SU-DHL-6 (cell line): ENCODE measurements at regions not wholly inside any gene's neighbourhood (a gene's known extent, or its start where the extent isn't known, plus 50 kb on each side); places are given as distances from the start of the nearest gene placed in this dataset.

Experiments
- CTCF ChIP-seq: fragments of 200-600 bp; sonication (generic); IDR thresholded peaks from one replicate; pipeline ENCODE4 v1.5.1; 2017; ENCODE audit warnings: antibody characterized with exemption, mild to moderate bottlenecking, low read length, moderate library complexity; ENCODE audit not compliant: insufficient read depth, poor library complexity, severe bottlenecking
- EZH2phosphoT487 ChIP-seq: fragments of 200-600 bp; sonication (generic), shearing (Covaris generic); conservative IDR thresholded peaks from 2 replicates; pipeline ENCODE4 v1.6.1; 2018; ENCODE audit warnings: mild to moderate bottlenecking, antibody characterized with exemption, low read length, moderate library complexity, mixed read lengths

GRCh38 chr10:128373071-128373749, 247.0 kb upstream of the MKI67 start:
- TF ChIP-seq EZH2phosphoT487 (no peak), CTCF (no peak)
